PC-3 (cell line): ENCODE measurements at regions not wholly inside any gene's neighbourhood (a gene's known extent, or its start where the extent isn't known, plus 50 kb on each side); places are given as distances from the start of the nearest gene placed in this dataset.

Source experiments
- EZH2 ChIP-seq: fragments of 300-600 bp; sonication (generic); IDR thresholded peaks from one replicate; pipeline ENCODE4 v1.6.1; 2017; ENCODE audit warnings: antibody characterized with exemption, mild to moderate bottlenecking, low read length; ENCODE audit not compliant: unreplicated experiment
- EZH2phosphoT487 ChIP-seq: fragments of 300-600 bp; sonication (generic); IDR thresholded peaks from 2 replicates; pipeline ENCODE4 v1.6.1; 2018; ENCODE audit warnings: mild to moderate bottlenecking, antibody characterized with exemption, low read length, borderline replicate concordance
- TF ChIP-seq, protein P1 (sequence below): fragments of 300-600 bp; sonication (generic); conservative IDR thresholded peaks from 2 replicates; pipeline ENCODE4 v1.5.1; 2017; ENCODE audit warnings: antibody characterized with exemption, low read depth, mild to moderate bottlenecking, low read length

DNA sequence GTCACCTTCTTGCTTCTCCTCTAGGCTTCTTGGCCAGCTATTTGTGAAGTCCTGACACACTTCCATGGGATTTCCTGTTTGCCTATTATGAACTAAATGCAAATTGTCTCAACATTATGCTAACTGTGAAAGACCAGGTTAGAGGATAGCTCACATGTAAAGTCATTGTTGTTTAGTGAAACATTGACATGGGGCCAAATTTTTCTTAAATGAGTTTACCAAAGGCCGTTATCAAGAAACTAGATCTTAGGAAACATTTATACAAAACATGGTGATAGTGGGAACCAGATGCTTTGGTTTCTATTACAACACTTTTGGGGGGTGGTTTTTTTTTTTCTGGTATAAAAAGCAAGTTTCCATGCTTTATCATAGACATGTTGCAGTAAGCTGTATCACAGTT lies 466.8 kb upstream of the FAM241A start:
- TF ChIP-seq, protein P1, sequence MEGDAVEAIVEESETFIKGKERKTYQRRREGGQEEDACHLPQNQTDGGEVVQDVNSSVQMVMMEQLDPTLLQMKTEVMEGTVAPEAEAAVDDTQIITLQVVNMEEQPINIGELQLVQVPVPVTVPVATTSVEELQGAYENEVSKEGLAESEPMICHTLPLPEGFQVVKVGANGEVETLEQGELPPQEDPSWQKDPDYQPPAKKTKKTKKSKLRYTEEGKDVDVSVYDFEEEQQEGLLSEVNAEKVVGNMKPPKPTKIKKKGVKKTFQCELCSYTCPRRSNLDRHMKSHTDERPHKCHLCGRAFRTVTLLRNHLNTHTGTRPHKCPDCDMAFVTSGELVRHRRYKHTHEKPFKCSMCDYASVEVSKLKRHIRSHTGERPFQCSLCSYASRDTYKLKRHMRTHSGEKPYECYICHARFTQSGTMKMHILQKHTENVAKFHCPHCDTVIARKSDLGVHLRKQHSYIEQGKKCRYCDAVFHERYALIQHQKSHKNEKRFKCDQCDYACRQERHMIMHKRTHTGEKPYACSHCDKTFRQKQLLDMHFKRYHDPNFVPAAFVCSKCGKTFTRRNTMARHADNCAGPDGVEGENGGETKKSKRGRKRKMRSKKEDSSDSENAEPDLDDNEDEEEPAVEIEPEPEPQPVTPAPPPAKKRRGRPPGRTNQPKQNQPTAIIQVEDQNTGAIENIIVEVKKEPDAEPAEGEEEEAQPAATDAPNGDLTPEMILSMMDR, result no peak
- TF ChIP-seq EZH2phosphoT487, result no peak
- no peak for TF ChIP-seq EZH2
